Ascending aorta (tissue), 2 donors: ENCODE measurements at regions not wholly inside any gene's neighbourhood (a gene's known extent, or its start where the extent isn't known, plus 50 kb on each side); places are given as distances from the start of the nearest gene placed in this dataset.

Source experiments
- DNase-seq, 2 donors: peaks; one replicate each; pipeline ENCODE4 v3.0.0-alpha.2; 2019; ENCODE audit warnings: low spot score in 2 of 2
- H3K27ac ChIP-seq, 2 donors: fragments of 200-600 bp; sonication (generic); one replicate each; pipeline ENCODE4 v1.5.1; 2016 to 2017; ENCODE audit warnings: mild to moderate bottlenecking in 1 of 2
- H3K27me3 ChIP-seq: fragments of 200-600 bp; sonication (generic); one replicate; pipeline ENCODE4 v1.5.1; 2017
- H3K36me3 ChIP-seq, 2 donors: fragments of 200-600 bp; sonication (generic); one replicate each; pipeline ENCODE4 v1.5.1; 2016
- H3K4me1 ChIP-seq, 2 donors: fragments of 200-600 bp; sonication (generic); one replicate each; pipeline ENCODE4 v1.5.1; 2016 to 2017; ENCODE audit warnings: mild to moderate bottlenecking in 1 of 2
- H3K4me3 ChIP-seq, 2 donors: fragments of 200-600 bp; sonication (generic); one replicate each; pipeline ENCODE4 v1.5.1; 2016 to 2017; ENCODE audit warnings: mild to moderate bottlenecking in 1 of 2
- H3K9me3 ChIP-seq, 2 donors: fragments of 200-600 bp; sonication (generic); one replicate each; pipeline ENCODE4 v1.5.1; 2016
- CTCF ChIP-seq, 3 experiments: fragments of 200-600 bp in 2 of 3; fragments of 450-650 bp in 1 of 3; sonication (generic) in 2 of 3; IDR thresholded peaks; one replicate each; pipeline ENCODE4 v1.5.1; 2016 to 2019; ENCODE audit warnings: antibody characterized with exemption in 3 of 3, mild to moderate bottlenecking in 1 of 3, moderate library complexity in 1 of 3
- intact Hi-C: fragments of 100-400 bp; cut with DNase I; formaldehyde crosslinking; loops from one replicate; pipeline ENCODE4 v1.15.1; 2023

- DNase-seq, result no peak
- no peak for TF ChIP-seq CTCF (IDR thresholded peaks at IDR 0.05)
- H3K27ac ChIP-seq, result no peak overlapping the region
These were observed 390.7 kb downstream of the LRATD1 start for GRCh38 chr2:15023221-15023620.

GRCh38 chr2:15028406-15028805 lies 395.9 kb downstream of the LRATD1 start:
- Histone ChIP-seq H3K27me3 (no peaks in the 10 kb centered on the region), H3K27ac (no peak overlapping the region), H3K36me3 (no peaks in the 10 kb centered on the region), H3K4me1 (no peaks in the 10 kb centered on the region), H3K9me3 (no peaks in the 10 kb centered on the region), H3K4me3 (no peak overlapping the region)
- TF ChIP-seq CTCF (IDR thresholded peaks at IDR 0.05), result no peak
- no peak for DNase-seq
- intact Hi-C loops, result no loop called here

More at GRCh38 chr2:15023221-15023620, 390.7 kb downstream of the LRATD1 start:
- H3K9me3 ChIP-seq, result no peaks in the 10 kb centered on the region
- H3K4me3 ChIP-seq, result no peak overlapping the region
- no peaks in the 10 kb centered on the region for H3K27me3 ChIP-seq
- intact Hi-C loops, result no loop called here
- H3K4me1 ChIP-seq, result no peaks in the 10 kb centered on the region
- no peaks in the 10 kb centered on the region for H3K36me3 ChIP-seq

- H3K4me3 ChIP-seq, result no peak overlapping the region
- H3K36me3 ChIP-seq, result no peaks in the 10 kb centered on the region
- TF ChIP-seq CTCF (IDR thresholded peaks at IDR 0.05), result no peak
- no peaks in the 10 kb centered on the region for H3K4me1 ChIP-seq
- H3K27ac ChIP-seq, result no peak overlapping the region
- intact Hi-C loops, result no loop called here
- DNase-seq, result no peak
- H3K27me3 ChIP-seq, result no peaks in the 10 kb centered on the region
- H3K9me3 ChIP-seq, result no peaks in the 10 kb centered on the region
These were observed 399.3 kb downstream of the LRATD1 start for GRCh38 chr2:15031745-15032240.

- intact Hi-C loops, result no loop called here
- Histone ChIP-seq H3K27me3 (no peaks in the 10 kb centered on the region), H3K27ac (no peak overlapping the region), H3K4me1 (no peaks in the 10 kb centered on the region), H3K36me3 (no peaks in the 10 kb centered on the region), H3K9me3 (no peaks in the 10 kb centered on the region), H3K4me3 (no peak overlapping the region)
- no peak for TF ChIP-seq CTCF (IDR thresholded peaks at IDR 0.05)
- no peak for DNase-seq
These were observed 401.7 kb downstream of the LRATD1 start for GRCh38 chr2:15034246-15034645.

- Histone ChIP-seq H3K4me3 (no peak overlapping the region), H3K36me3 (no peaks in the 10 kb centered on the region), H3K27me3 (no peaks in the 10 kb centered on the region), H3K27ac (no peak overlapping the region), H3K4me1 (no peaks in the 10 kb centered on the region), H3K9me3 (no peaks in the 10 kb centered on the region)
- TF ChIP-seq CTCF (IDR thresholded peaks at IDR 0.05), result no peak
- intact Hi-C loops, result no loop called here
- no peak for DNase-seq
These were observed 402.3 kb downstream of the LRATD1 start for GRCh38 chr2:15034860-15035259.
